PC-9 (cell line): ENCODE measurements at regions not wholly inside any gene's neighbourhood (a gene's known extent, or its start where the extent isn't known, plus 50 kb on each side); places are given as distances from the start of the nearest gene placed in this dataset.
"Not testable (repeated sequence)": the region's sequence is repeated elsewhere in the genome, so short reads cannot be mapped to it uniquely, and the experiment has no call there.

Source experiments
- BruUV-seq: library from RNA; stranded (reverse); fragments of 400-500 nt; replicated peaks from 2 replicates; lab custom pipeline; 2021; lab: Mats Ljungman, UMichigan
- CTCF ChIA-PET: fragments of 300-600 bp; sonication (Branson Sonifier 250); formaldehyde crosslinking; loops from one replicate; lab custom pipeline; 2022; ENCODE audit warnings: antibody characterized with exemption; lab: Charles Lee
- POLR2A ChIA-PET: fragments of 300-600 bp; sonication (Branson Sonifier 250); formaldehyde crosslinking; loops from one replicate; lab custom pipeline; 2022; ENCODE audit warnings: antibody characterized with exemption; ENCODE audit not compliant: unreplicated experiment; lab: Charles Lee
- DNase-seq, 2 experiments: peaks; one replicate each; pipeline versions ENCODE4 v3.0.0 to v3.0.0-alpha.2; 2015 to 2022; ENCODE audit warnings: mixed read lengths in 1 of 2
- H2AFZ ChIP-seq: fragments of 200-600 bp; sonication (generic); 2 replicates; pipeline ENCODE4 v1.8.1; 2017; ENCODE audit warnings: antibody characterized with exemption
- H3F3A ChIP-seq: fragments of 200-600 bp; sonication (generic); 2 replicates; pipeline ENCODE4 v1.8.1; 2017; ENCODE audit warnings: antibody characterized with exemption, mild to moderate bottlenecking, low read depth; ENCODE audit not compliant: insufficient read depth
- H3K27ac ChIP-seq: fragments of 200-600 bp; sonication (generic); 2 replicates; pipeline ENCODE4 v1.6.1; 2016; ENCODE audit warnings: mixed run types
- H3K27me3 ChIP-seq: fragments of 200-600 bp; sonication (generic); 2 replicates; pipeline ENCODE4 v1.6.1; 2016; ENCODE audit warnings: low read depth, mixed run types; ENCODE audit not compliant: insufficient read depth
- H3K36me3 ChIP-seq: fragments of 200-600 bp; sonication (generic); 2 replicates; pipeline ENCODE4 v1.6.1; 2016; ENCODE audit warnings: low read depth, mixed run types
- H3K4me1 ChIP-seq: fragments of 200-600 bp; sonication (generic); replicated peaks from 2 replicates; pipeline ENCODE4 v1.6.1; 2016; ENCODE audit warnings: mixed run types; ENCODE audit not compliant: insufficient read depth
- H3K4me2 ChIP-seq: fragments of 200-600 bp; sonication (generic); 2 replicates; pipeline ENCODE4 v1.6.1; 2017; ENCODE audit warnings: mixed run types
- H3K4me3 ChIP-seq: fragments of 200-600 bp; sonication (generic); 2 replicates; pipeline ENCODE4 v1.6.1; 2016; ENCODE audit warnings: mixed run types
- H3K79me2 ChIP-seq: fragments of 200-600 bp; sonication (generic); 2 replicates; pipeline ENCODE4 v1.6.1; 2017; ENCODE audit warnings: low read depth, mixed run types
- H3K9me2 ChIP-seq: fragments of 200-600 bp; sonication (generic); 2 replicates; pipeline ENCODE4 v1.8.1; 2017; ENCODE audit warnings: mild to moderate bottlenecking; ENCODE audit not compliant: insufficient read depth
- H3K9me3 ChIP-seq: fragments of 200-600 bp; sonication (generic); 2 replicates; pipeline ENCODE4 v1.8.1; 2016; ENCODE audit warnings: low read depth; ENCODE audit not compliant: insufficient read depth
- H4K20me1 ChIP-seq: fragments of 200-600 bp; sonication (generic); 2 replicates; pipeline ENCODE4 v1.8.1; 2017; ENCODE audit not compliant: insufficient read depth
- EZH2 ChIP-seq: fragments of 200-600 bp; sonication (generic); IDR thresholded peaks from 2 replicates; pipeline ENCODE4 v1.8.0; 2017; ENCODE audit warnings: antibody characterized with exemption, low read depth
- intact Hi-C: fragments of 100-400 bp; cut with micrococcal nuclease; formaldehyde crosslinking; loops from one replicate; pipeline ENCODE4 v1.10.0; 2022; ENCODE audit not compliant: unreplicated experiment
- TF ChIP-seq, protein P1 (sequence below): fragments of 200-600 bp; sonication (generic); conservative IDR thresholded peaks from 2 replicates; pipeline ENCODE4 v1.6.1; 2017; ENCODE audit warnings: mixed run types, antibody characterized with exemption, mild to moderate bottlenecking, moderate library complexity

DNA sequence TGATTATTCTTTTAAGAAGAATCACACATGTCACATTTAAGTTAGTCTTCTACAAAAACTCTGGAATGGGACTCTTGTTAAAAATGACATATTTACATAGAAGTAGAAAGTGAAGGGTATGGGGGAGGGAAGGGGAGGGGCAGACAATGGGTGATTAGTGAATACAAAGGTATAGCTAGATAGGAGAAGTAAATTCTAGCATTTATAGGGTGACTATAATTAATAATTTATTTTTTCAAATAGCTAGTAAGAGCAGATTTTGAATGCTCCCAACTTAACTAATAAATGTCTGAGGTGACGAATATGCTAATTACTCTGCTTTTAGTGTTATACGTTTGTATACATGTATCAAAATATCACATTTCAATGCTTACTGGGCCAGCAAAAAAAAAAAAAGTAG is 59.4 kb downstream of the BLTP3B start:
- H3K27me3 ChIP-seq = no peaks in the 10 kb centered on the region
- no peaks in the 10 kb centered on the region for H4K20me1 ChIP-seq
- no peaks in the 10 kb centered on the region for H3K36me3 ChIP-seq
- H3K27ac ChIP-seq = no peak overlapping the region
- TF ChIP-seq, protein P1, sequence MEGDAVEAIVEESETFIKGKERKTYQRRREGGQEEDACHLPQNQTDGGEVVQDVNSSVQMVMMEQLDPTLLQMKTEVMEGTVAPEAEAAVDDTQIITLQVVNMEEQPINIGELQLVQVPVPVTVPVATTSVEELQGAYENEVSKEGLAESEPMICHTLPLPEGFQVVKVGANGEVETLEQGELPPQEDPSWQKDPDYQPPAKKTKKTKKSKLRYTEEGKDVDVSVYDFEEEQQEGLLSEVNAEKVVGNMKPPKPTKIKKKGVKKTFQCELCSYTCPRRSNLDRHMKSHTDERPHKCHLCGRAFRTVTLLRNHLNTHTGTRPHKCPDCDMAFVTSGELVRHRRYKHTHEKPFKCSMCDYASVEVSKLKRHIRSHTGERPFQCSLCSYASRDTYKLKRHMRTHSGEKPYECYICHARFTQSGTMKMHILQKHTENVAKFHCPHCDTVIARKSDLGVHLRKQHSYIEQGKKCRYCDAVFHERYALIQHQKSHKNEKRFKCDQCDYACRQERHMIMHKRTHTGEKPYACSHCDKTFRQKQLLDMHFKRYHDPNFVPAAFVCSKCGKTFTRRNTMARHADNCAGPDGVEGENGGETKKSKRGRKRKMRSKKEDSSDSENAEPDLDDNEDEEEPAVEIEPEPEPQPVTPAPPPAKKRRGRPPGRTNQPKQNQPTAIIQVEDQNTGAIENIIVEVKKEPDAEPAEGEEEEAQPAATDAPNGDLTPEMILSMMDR = no peak
- TF ChIP-seq EZH2 = no peak
- POLR2A ChIA-PET = no interaction called here
- no peaks in the 10 kb centered on the region for H3K9me2 ChIP-seq
- H3K9me3 ChIP-seq = no peaks in the 10 kb centered on the region
- BruUV-seq = no TSS peak
- no peak for DNase-seq
- CTCF ChIA-PET = no interaction called here
- no peaks in the 10 kb centered on the region for H3K4me1 ChIP-seq
- no peaks in the 10 kb centered on the region for H3K79me2 ChIP-seq
- no peak overlapping the region for H2AFZ ChIP-seq
- no peak overlapping the region for H3K4me2 ChIP-seq
- H3F3A ChIP-seq = no peaks in the 10 kb centered on the region
- intact Hi-C loops = no loop called here
- H3K4me3 ChIP-seq = no peak overlapping the region

DNA sequence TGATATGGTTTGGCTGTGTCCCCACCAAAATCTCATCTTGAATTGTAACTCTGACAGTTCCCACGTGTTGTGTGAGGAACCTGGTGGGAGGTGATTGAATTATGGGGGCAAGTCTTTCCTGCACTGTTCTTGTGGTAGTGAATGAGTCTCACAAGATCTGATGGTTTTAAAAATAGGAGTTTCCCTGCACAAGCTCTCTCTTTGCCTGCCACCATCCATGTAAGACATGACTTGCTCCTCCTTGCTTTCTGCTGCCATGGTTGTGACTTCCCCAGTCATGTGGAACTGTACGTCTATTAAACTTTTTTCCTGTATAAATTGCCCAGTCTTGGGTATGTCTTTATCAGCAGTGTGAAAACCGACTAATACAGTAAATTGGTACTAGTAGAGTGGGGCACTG is 63.9 kb downstream of the BLTP3B start:
- H4K20me1 ChIP-seq, H3K4me1 ChIP-seq, H3K27me3 ChIP-seq, H3K79me2 ChIP-seq, H3K27ac ChIP-seq, H3K4me3 ChIP-seq, intact Hi-C loops, H3K9me3 ChIP-seq, BruUV-seq, H3F3A ChIP-seq, CTCF ChIA-PET, H3K4me2 ChIP-seq, H2AFZ ChIP-seq, H3K9me2 ChIP-seq, DNase-seq, H3K36me3 ChIP-seq, POLR2A ChIA-PET: not testable (repeated sequence)

DNA sequence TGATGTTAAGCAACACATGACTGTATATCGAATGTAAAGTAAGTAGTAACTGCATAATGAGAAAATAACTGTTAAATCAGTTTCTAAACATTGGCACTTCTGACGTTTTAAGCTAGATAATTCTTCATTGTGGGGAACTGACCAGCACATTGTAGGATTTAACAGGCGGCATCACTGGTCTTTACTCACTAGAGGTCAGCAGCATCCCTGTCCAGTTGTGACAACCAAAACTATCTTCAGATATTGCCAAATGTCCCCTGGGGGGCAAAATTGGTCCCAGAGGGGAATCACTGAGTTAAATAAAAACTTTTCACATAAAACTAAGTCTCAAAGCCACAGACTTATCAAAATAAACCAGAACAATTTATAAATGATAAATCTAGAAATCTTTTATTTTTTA is 65.3 kb downstream of the BLTP3B start:
- POLR2A ChIA-PET = interaction anchor here (0.7 kb wide), 1 partner anchor 152 kb away, joined by 3 read pairs; no protein-coding TSS in a partner anchor
- Histone ChIP-seq H4K20me1 (no peaks in the 10 kb centered on the region), H3K27ac (no peak overlapping the region), H3K9me2 (no peaks in the 10 kb centered on the region), H3K4me1 (no peaks in the 10 kb centered on the region), H2AFZ (no peak overlapping the region), H3K4me3 (no peak overlapping the region), H3K27me3 (no peaks in the 10 kb centered on the region), H3K4me2 (no peak overlapping the region), H3F3A (no peaks in the 10 kb centered on the region), H3K79me2 (no peaks in the 10 kb centered on the region), H3K9me3 (no peaks in the 10 kb centered on the region), H3K36me3 (no peaks in the 10 kb centered on the region)
- CTCF ChIA-PET = interaction anchor here (0.6 kb wide), 1 partner anchor 17 kb away, joined by 3 read pairs; no protein-coding TSS in a partner anchor
- TF ChIP-seq, protein P1 = 0 out of 2 replicates have a peak, but pooled peaks have one; percentile 36
- TF ChIP-seq EZH2 = no peak
- no TSS peak for BruUV-seq
- no peak for DNase-seq
- intact Hi-C loops = no loop called here

DNA sequence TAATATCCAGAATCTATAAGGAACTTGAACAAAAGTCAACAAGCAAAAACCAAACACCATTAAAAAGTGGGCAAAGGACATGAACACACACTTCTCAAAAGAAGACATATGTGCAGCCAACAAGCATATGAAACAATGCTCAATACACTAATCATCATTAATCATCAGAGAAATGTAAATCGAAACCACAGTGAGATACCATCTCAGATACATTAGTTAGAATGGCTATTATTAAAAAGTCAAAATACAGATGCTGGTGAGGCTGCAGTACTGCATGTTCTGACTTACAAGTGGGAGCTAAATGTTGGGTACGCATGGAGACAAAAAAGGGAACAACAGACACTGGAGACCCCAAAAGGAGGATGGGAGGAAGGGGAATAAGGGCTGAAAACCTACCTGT is 67.1 kb downstream of the BLTP3B start:
- no peak for DNase-seq
- POLR2A ChIA-PET = no interaction called here
- no peaks in the 10 kb centered on the region for H3K79me2 ChIP-seq

More for the DNA sequence above, 67.1 kb downstream of the BLTP3B start:
- Histone ChIP-seq H3K9me3 (no peaks in the 10 kb centered on the region), H3K27me3 (no peaks in the 10 kb centered on the region), H3K4me3 (no peak overlapping the region), H3K4me2 (no peak overlapping the region), H4K20me1 (no peaks in the 10 kb centered on the region), H2AFZ (no peak overlapping the region), H3K27ac (no peak overlapping the region), H3K4me1 (no peaks in the 10 kb centered on the region), H3F3A (no peaks in the 10 kb centered on the region), H3K9me2 (no peaks in the 10 kb centered on the region), H3K36me3 (no peaks in the 10 kb centered on the region)
- CTCF ChIA-PET = no interaction called here
- TF ChIP-seq, protein P1 = no peak
- no peak for TF ChIP-seq EZH2
- intact Hi-C loops = no loop called here
- BruUV-seq = no TSS peak
